Choroid plexus epithelial cell (primary cell): ENCODE measurements at regions not wholly inside any gene's neighbourhood (a gene's known extent, or its start where the extent isn't known, plus 50 kb on each side); places are given as distances from the start of the nearest gene placed in this dataset.

ENCODE experiments used
- DNase-seq: peaks from one replicate; pipeline ENCODE4 v3.0.0-alpha.2; 2010; ENCODE audit warnings: low read depth
- H3K4me3 ChIP-seq: 2 replicates; pipeline ENCODE4 v1.5.1; 2011; ENCODE audit warnings: low read depth, mild to moderate bottlenecking, control low read depth, low read length, moderate library complexity
- CTCF ChIP-seq: conservative IDR thresholded peaks from 2 replicates; pipeline ENCODE4 v1.5.1; 2011; ENCODE audit warnings: low read depth, mild to moderate bottlenecking, control low read depth, inconsistent platforms, low read length, moderate library complexity

- DNase-seq: peak; percentile 35
- no peak for TF ChIP-seq CTCF
- no peak overlapping the region for H3K4me3 ChIP-seq
Measured at GRCh38 chr1:216902669-216903381, 179.6 kb upstream of the ESRRG start.

GRCh38 chr1:216900116-216900620 is 176.9 kb upstream of the ESRRG start:
- TF ChIP-seq CTCF: no peak
- no peak overlapping the region for H3K4me3 ChIP-seq
- DNase-seq: no peak

GRCh38 chr1:216898801-216899200 is 175.6 kb upstream of the ESRRG start:
- TF ChIP-seq CTCF: no peak

GRCh38 chr1:216896146-216896545 is 172.9 kb upstream of the ESRRG start:
- TF ChIP-seq CTCF: no peak
- H3K4me3 ChIP-seq: no peak overlapping the region

More at GRCh38 chr1:216898801-216899200, 175.6 kb upstream of the ESRRG start:
- H3K4me3 ChIP-seq: no peak overlapping the region
- no peak for DNase-seq

GRCh38 chr1:216894494-216894893 is 171.3 kb upstream of the ESRRG start:
- no peak for DNase-seq
- TF ChIP-seq CTCF: no peak
- H3K4me3 ChIP-seq: no peak overlapping the region

More at GRCh38 chr1:216896146-216896545, 172.9 kb upstream of the ESRRG start:
- DNase-seq: no peak

- no peak for DNase-seq
- TF ChIP-seq CTCF: no peak
- no peak overlapping the region for H3K4me3 ChIP-seq
Measured at GRCh38 chr1:216892581-216893160, 169.4 kb upstream of the ESRRG start.

- no peak for DNase-seq
- H3K4me3 ChIP-seq: no peak overlapping the region
- no peak for TF ChIP-seq CTCF
Measured at GRCh38 chr1:216890871-216891270, 167.6 kb upstream of the ESRRG start.
